HCT116 (cell line): ENCODE measurements at regions not wholly inside any gene's neighbourhood (a gene's known extent, or its start where the extent isn't known, plus 50 kb on each side); places are given as distances from the start of the nearest gene placed in this dataset.

Source experiments
- ATAC-seq: fragments of 200-7000 bp; cut with Tn5 transposase; 2 replicates; pipeline ENCODE4 v1.9.1; 2020; ENCODE audit warnings: mild to moderate bottlenecking, moderate library complexity
- BruUV-seq: library from RNA; stranded (reverse); fragments of 400-500 nt; replicated peaks from 2 replicates; lab custom pipeline; 2021; lab: Mats Ljungman, UMichigan
- CTCF ChIA-PET: fragments of 300-600 bp; sonication (Branson Sonifier 250); formaldehyde crosslinking; loops from one replicate; lab custom pipeline; 2021; ENCODE audit warnings: antibody characterized with exemption; lab: Charles Lee
- POLR2A ChIA-PET: fragments of 300-600, 350-600 bp; sonication (Branson Sonifier 250); formaldehyde crosslinking; loops from one replicate; lab custom pipeline; 2021; ENCODE audit warnings: antibody characterized with exemption; lab: Charles Lee
- RAD21 ChIA-PET, 2 experiments: fragments of 300-600 bp; sonication (Branson Sonifier 250); formaldehyde crosslinking; loops; one replicate each; lab custom pipeline; 2023; ENCODE audit warnings: low total read pairs in 2 of 2; ENCODE audit not compliant: uncharacterized antibody in 2 of 2, unreplicated experiment in 2 of 2, low non-redundant PET in 1 of 2; lab: Charles Lee
- DNase-seq: peaks from one replicate; pipeline ENCODE4 v3.0.0-alpha.2; 2010; ENCODE audit warnings: low read depth, low spot score
- H2AFZ ChIP-seq: fragments of 200-600 bp; shearing (Covaris generic), sonication (generic); 2 replicates; pipeline ENCODE4 v1.6.1; 2017; ENCODE audit warnings: low read depth, mixed run types, mixed read lengths, antibody characterized with exemption, low read length; ENCODE audit not compliant: poor library complexity, severe bottlenecking
- H3K27ac ChIP-seq: 2 replicates; pipeline ENCODE4 v1.5.1; 2012; ENCODE audit warnings: low read depth, low read length
- H3K27me3 ChIP-seq: fragments of 200-600 bp; sonication (generic); 2 replicates; pipeline ENCODE4 v1.6.1; 2016; ENCODE audit warnings: mixed run types, low read length, mixed read lengths; ENCODE audit not compliant: insufficient read depth
- H3K36me3 ChIP-seq, 2 experiments: fragments of 200-500 bp in 1 of 2; fragments of 200-600 bp in 1 of 2; sonication (Bioruptor generic) in 1 of 2; sonication (generic) in 1 of 2; 2 replicates each; pipeline versions ENCODE4 v1.5.1 to v1.6.1; 2014 to 2016; ENCODE audit warnings: low read length in 2 of 2, inconsistent platforms in 1 of 2, mixed read lengths in 1 of 2, mixed run types in 1 of 2; ENCODE audit not compliant: insufficient read depth in 2 of 2, control insufficient read depth in 1 of 2
- H3K4me1 ChIP-seq, 2 experiments: fragments of 200-600 bp in 1 of 2; sonication (generic) in 1 of 2; 2 replicates each; pipeline versions ENCODE4 v1.5.1 to v1.6.1; 2012 to 2017; ENCODE audit warnings: low read length in 2 of 2, inconsistent platforms in 1 of 2, mild to moderate bottlenecking in 1 of 2, mixed read lengths in 1 of 2, mixed run types in 1 of 2, moderate library complexity in 1 of 2; ENCODE audit not compliant: insufficient read depth in 2 of 2, control insufficient read depth in 1 of 2
- H3K4me2 ChIP-seq: fragments of 200-600 bp; sonication (generic); 2 replicates; pipeline ENCODE4 v1.6.1; 2017; ENCODE audit warnings: mixed run types, low read length, mixed read lengths
- H3K4me3 ChIP-seq, 2 experiments: fragments of 200-600 bp in 1 of 2; sonication (generic) in 1 of 2; replicated peaks in 1 of 2; 2 replicates each; pipeline ENCODE4 v1.5.1; 2011 to 2016; ENCODE audit warnings: low read length in 2 of 2, control low read depth in 1 of 2, low read depth in 1 of 2, mild to moderate bottlenecking in 1 of 2, mixed read lengths in 1 of 2, mixed run types in 1 of 2
- H3K79me2 ChIP-seq: fragments of 200-600 bp; sonication (generic); 2 replicates; pipeline ENCODE4 v1.6.1; 2017; ENCODE audit warnings: mild to moderate bottlenecking, mixed run types, low read length, moderate library complexity, mixed read lengths; ENCODE audit not compliant: insufficient read depth
- H3K9ac ChIP-seq: fragments of 200-600 bp; sonication (generic); 2 replicates; pipeline ENCODE4 v1.6.1; 2016; ENCODE audit warnings: low read length, mixed read lengths
- H3K9me2 ChIP-seq: fragments of 200-600 bp; sonication (generic), shearing (Covaris generic); 2 replicates; pipeline ENCODE4 v1.6.1; 2017; ENCODE audit warnings: mixed run types, mild to moderate bottlenecking, moderate library complexity; ENCODE audit not compliant: insufficient read depth
- H3K9me3 ChIP-seq, 2 experiments: fragments of 200-500 bp in 1 of 2; fragments of 200-600 bp in 1 of 2; sonication (Bioruptor generic) in 1 of 2; sonication (generic) in 1 of 2; 2 replicates each; pipeline ENCODE4 v1.6.1; 2014 to 2017; ENCODE audit warnings: low read length in 2 of 2, mixed read lengths in 2 of 2, inconsistent platforms in 1 of 2, low read depth in 1 of 2, mild to moderate bottlenecking in 1 of 2, mixed run types in 1 of 2, moderate library complexity in 1 of 2; ENCODE audit not compliant: control insufficient read depth in 1 of 2, insufficient read depth in 1 of 2
- H4K20me1 ChIP-seq: fragments of 200-600 bp; sonication (generic), shearing (Covaris generic); 2 replicates; pipeline ENCODE4 v1.6.1; 2017; ENCODE audit warnings: mixed run types, mild to moderate bottlenecking, moderate library complexity; ENCODE audit not compliant: insufficient read depth
- EGR1 ChIP-seq: IDR thresholded peaks from 2 replicates; pipeline ENCODE4 v1.6.1; 2012; ENCODE audit warnings: low read depth
- ELF1 ChIP-seq: IDR thresholded peaks from 2 replicates; pipeline ENCODE4 v1.6.1; 2012; ENCODE audit warnings: low read depth, borderline replicate concordance
- FOSL1 ChIP-seq: IDR thresholded peaks from 2 replicates; pipeline ENCODE4 v1.6.1; 2012; ENCODE audit warnings: low read depth
- REST ChIP-seq: IDR thresholded peaks from 2 replicates; pipeline ENCODE4 v1.6.1; 2012; ENCODE audit warnings: low read depth
- ZNF274 ChIP-seq: fragments of 200-500 bp; sonication (Bioruptor generic); IDR thresholded peaks from 2 replicates; pipeline ENCODE4 v1.6.1; 2014; ENCODE audit warnings: mild to moderate bottlenecking, low read depth, low read length, inconsistent platforms
- intact Hi-C: fragments of 100-400 bp; cut with micrococcal nuclease; formaldehyde crosslinking; loops from 2 replicates; pipeline ENCODE4 v1.10.0; 2022

GRCh38 chr16:87125206-87126155 lies 191.7 kb downstream of the C16orf95 start:
- peaks cover 0 to 19% of the 10 kb centered on the region in 2 experiments; a peak in 1 of 4 replicates for H3K9me3 ChIP-seq
- ATAC-seq (no peak), DNase-seq (no peak)
- no TSS peak for BruUV-seq
- no peak overlapping the region for H3K9ac ChIP-seq
- peaks cover 4 to 8% of the 10 kb centered on the region in 2 experiments; a peak in 3 of 4 replicates for H3K4me1 ChIP-seq
- no peak overlapping the region for H3K27ac ChIP-seq
- POLR2A ChIA-PET, result no interaction called here
- no peaks in the 10 kb centered on the region for H3K27me3 ChIP-seq
- H3K4me3 ChIP-seq, result no peak overlapping the region
- intact Hi-C loops, result no loop called here
- no peaks in the 10 kb centered on the region for H3K36me3 ChIP-seq
- RAD21 ChIA-PET, result no interaction called here
- TF ChIP-seq EGR1, result no peak
- no peaks in the 10 kb centered on the region for H3K79me2 ChIP-seq
- H2AFZ ChIP-seq, result no peak overlapping the region
- CTCF ChIA-PET, result no interaction called here
- H4K20me1 ChIP-seq, result no peaks in the 10 kb centered on the region
- no peak overlapping the region for H3K4me2 ChIP-seq
- no peaks in the 10 kb centered on the region for H3K9me2 ChIP-seq

GRCh38 chr16:87126403-87127025 lies 190.7 kb downstream of the C16orf95 start:
- no peaks in the 10 kb centered on the region for H3K36me3 ChIP-seq
- H4K20me1 ChIP-seq, result no peaks in the 10 kb centered on the region
- no peaks in the 10 kb centered on the region for H3K79me2 ChIP-seq
- intact Hi-C loops, result no loop called here
- H3K9ac ChIP-seq, result no peak overlapping the region
- no peak for TF ChIP-seq FOSL1
- no peak for TF ChIP-seq REST
- no peak for TF ChIP-seq ZNF274
- TF ChIP-seq ELF1, result no peak
- BruUV-seq, result no TSS peak
- CTCF ChIA-PET, result no interaction called here
- H3K27me3 ChIP-seq, result no peaks in the 10 kb centered on the region
- POLR2A ChIA-PET, result no interaction called here
- H3K4me2 ChIP-seq, result no peak overlapping the region
- peaks cover 0 to 19% of the 10 kb centered on the region in 2 experiments; a peak in 1 of 4 replicates for H3K9me3 ChIP-seq
- DNase-seq, result no peak
- H3K9me2 ChIP-seq, result no peaks in the 10 kb centered on the region
- RAD21 ChIA-PET, result interaction anchor here in 1 of 2 experiments (0.5 kb wide), 1 partner anchor 64 kb away, joined by 3 read pairs; no protein-coding TSS in a partner anchor
- H3K4me3 ChIP-seq, result no peak overlapping the region
- no peak for ATAC-seq
- H3K27ac ChIP-seq, result no peak overlapping the region
- H2AFZ ChIP-seq, result no peak overlapping the region
- peaks cover 4 to 8% of the 10 kb centered on the region in 2 experiments; a peak in 3 of 4 replicates for H3K4me1 ChIP-seq
